ENCODE measurements at regions not wholly inside any gene's neighbourhood (a gene's known extent, or its start where the extent isn't known, plus 50 kb on each side); places are given as distances from the start of the nearest gene placed in this dataset.
"Not testable (repeated sequence)": the region's sequence is repeated elsewhere in the genome, so short reads cannot be mapped to it uniquely, and the experiment has no call there.

DNA sequence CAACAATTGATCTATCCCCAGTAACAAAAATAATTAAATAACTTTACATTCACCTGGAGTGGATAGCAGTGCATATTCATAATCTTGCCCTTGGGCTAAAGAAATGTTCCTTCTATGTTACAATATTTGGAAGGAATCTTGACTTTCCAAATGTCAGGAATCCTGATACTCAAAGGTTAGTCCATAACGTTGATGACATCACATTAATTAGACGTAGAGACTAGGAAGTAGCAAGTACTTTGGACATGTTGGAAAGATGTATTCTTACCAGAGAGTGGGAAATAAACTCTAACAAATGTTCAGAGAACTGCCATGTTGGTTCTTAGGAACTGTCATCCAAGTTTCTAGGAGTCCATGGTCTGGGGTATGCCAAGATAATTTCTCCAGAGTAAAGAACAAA, 70.6 kb upstream of the SLC25A36 start:
- DNase-seq, result no peak

DNA sequence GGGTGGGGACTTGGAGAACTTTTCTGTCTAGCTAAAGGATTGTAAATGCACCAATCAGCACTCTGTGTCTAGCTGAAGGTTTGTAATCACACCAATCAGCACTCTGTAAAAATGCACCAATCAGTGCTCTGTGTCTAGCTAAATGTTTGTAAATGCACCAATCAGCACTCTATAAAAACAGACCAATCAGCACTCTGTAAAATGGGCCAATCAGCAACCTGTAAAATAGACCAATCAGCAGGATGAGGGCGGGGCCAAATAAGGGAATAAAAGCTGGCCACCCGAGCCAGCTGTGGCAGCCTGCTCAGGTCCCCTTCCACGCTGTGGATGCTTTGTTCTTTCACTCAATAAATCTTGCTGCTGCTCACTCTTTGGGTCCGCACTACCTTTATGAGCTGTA, 69.5 kb upstream of the SLC25A36 start:
- not testable (repeated sequence) for DNase-seq

DNA sequence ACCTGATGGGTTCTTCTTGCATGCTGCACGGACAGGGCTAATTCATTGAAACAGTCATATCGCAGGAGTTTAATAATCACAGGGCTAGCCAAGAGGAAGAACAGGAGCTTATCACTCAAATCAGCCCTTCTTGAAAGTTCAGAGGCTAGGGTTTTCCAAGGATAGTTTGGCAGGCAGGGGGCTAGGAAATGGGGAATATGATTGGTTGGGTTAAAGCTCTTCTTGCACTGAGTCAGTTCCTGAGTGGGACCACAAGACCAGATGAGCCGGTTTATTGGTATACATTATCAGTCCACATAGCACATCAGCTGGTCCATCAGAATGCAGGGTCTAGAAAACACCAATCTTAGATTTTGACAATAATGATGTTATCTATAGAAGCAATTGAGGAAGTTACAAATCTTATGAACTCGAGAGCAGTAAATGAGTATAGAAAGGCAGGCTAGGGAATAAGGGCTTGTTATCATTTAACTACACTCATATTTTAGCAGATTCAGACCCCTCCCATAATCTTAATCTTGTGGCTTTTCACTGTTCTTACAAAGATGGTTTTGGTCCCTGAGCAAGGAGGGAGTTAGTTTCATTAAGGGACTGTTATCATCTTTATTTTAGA, 58.1 kb upstream of the SLC25A36 start:
- DNase-seq, result no peak

DNA sequence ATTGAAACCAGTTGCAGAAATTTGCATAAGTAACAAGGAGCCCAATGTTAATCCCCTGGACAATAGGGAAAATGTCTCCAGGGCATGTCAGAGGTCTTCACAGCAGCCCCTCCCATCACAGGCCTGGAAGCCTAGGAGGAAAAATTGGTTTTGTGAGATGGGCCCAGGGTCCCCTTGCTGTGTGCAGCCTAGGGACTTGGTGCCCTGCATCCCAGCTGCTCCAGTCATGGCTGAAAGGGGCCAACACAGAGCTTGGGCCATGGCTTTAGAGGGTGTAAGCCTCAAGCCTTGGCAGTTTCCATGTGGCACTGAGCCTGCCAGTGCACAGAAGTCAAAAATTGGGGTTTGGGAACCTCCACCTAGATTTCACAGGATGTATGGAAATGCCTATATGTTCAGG, 55.9 kb upstream of the SLC25A36 start:
- DNase-seq, result not testable (repeated sequence)
